Esophagus muscularis mucosa (tissue), 4 donors: ENCODE measurements at regions not wholly inside any gene's neighbourhood (a gene's known extent, or its start where the extent isn't known, plus 50 kb on each side); places are given as distances from the start of the nearest gene placed in this dataset.

Experiments used
- CTCF ChIP-seq, 3 experiments: fragments of 200-600 bp in 2 of 3; fragments of 450-650 bp in 1 of 3; sonication (generic) in 2 of 3; IDR thresholded peaks; one replicate each; pipeline ENCODE4 v1.5.1; 2017 to 2019; ENCODE audit warnings: antibody characterized with exemption in 3 of 3, mild to moderate bottlenecking in 2 of 3, moderate library complexity in 1 of 3
- EP300 ChIP-seq: sonication (generic); formaldehyde crosslinking; IDR thresholded peaks from one replicate; pipeline ENCODE4 v1.6.1; 2017; ENCODE audit warnings: antibody characterized with exemption
- POLR2A ChIP-seq: fragments of 450-650 bp; IDR thresholded peaks from one replicate; pipeline ENCODE4 v1.6.1; 2017; ENCODE audit warnings: antibody characterized with exemption, moderate library complexity, mild to moderate bottlenecking, low read depth
- POLR2AphosphoS5 ChIP-seq, 2 donors: sonication (generic); formaldehyde crosslinking; IDR thresholded peaks; one replicate each; pipeline ENCODE4 v1.6.1; 2017; ENCODE audit warnings: antibody characterized with exemption in 2 of 2

GRCh38 chr3:10680796-10681195, 135.2 kb upstream of the SLC6A11 start:
- TF ChIP-seq CTCF (IDR thresholded peaks at IDR 0.05) = no peak
- no peak for TF ChIP-seq EP300
- TF ChIP-seq POLR2AphosphoS5 (IDR thresholded peaks at IDR 0.05) = no peak
- TF ChIP-seq POLR2A = no peak
